HEK293 (cell line): ENCODE measurements at regions not wholly inside any gene's neighbourhood (a gene's known extent, or its start where the extent isn't known, plus 50 kb on each side); places are given as distances from the start of the nearest gene placed in this dataset.

Experiments used
- CTCF ChIA-PET: fragments of 350-600 bp; formaldehyde crosslinking; extraction: SDS; loops from one replicate; lab custom pipeline; 2021; ENCODE audit warnings: antibody characterized with exemption; lab: Yijun Ruan, JAX
- POLR2A ChIA-PET: fragments of 300-600 bp; formaldehyde crosslinking; extraction: SDS; loops from one replicate; lab custom pipeline; 2020; ENCODE audit warnings: antibody characterized with exemption, inconsistent platforms; lab: Yijun Ruan, JAX
- H3K27ac ChIP-seq: fragments of 200-500 bp; sonication (Bioruptor generic); 2 replicates; pipeline ENCODE4 v1.5.1; 2014; ENCODE audit warnings: low read depth, low read length, control low read depth, inconsistent platforms; ENCODE audit errors: extremely low read depth
- H3K36me3 ChIP-seq, 2 experiments: fragments of 200-500 bp in 1 of 2; sonication (Bioruptor generic) in 1 of 2; 1 replicate in 1 of 2; 2 replicates in 1 of 2; pipeline ENCODE4 v1.5.1; 2014 to 2017; ENCODE audit warnings: inconsistent platforms in 2 of 2, low read length in 2 of 2; ENCODE audit not compliant: control insufficient read depth in 2 of 2, insufficient read depth in 1 of 2
- H3K4me1 ChIP-seq: fragments of 200-500 bp; sonication (Bioruptor generic); 2 replicates; pipeline ENCODE4 v1.5.1; 2014; ENCODE audit warnings: mild to moderate bottlenecking, low read length, inconsistent platforms; ENCODE audit not compliant: control insufficient read depth, insufficient read depth
- H3K4me3 ChIP-seq: 2 replicates; pipeline ENCODE4 v1.5.1; 2011; ENCODE audit warnings: low read depth, mild to moderate bottlenecking, control low read depth, low read length, moderate library complexity
- H3K9me3 ChIP-seq: fragments of 200-500 bp; sonication (Bioruptor generic); 2 replicates; pipeline ENCODE4 v1.5.1; 2014; ENCODE audit warnings: low read depth, low read length, inconsistent platforms; ENCODE audit not compliant: control insufficient read depth, insufficient read depth
- GLI4 ChIP-seq: fragments of 450-650 bp; formaldehyde crosslinking; IDR thresholded peaks from 2 replicates; pipeline ENCODE4 v1.5.1; 2016; ENCODE audit warnings: missing biosample characterization, missing genetic modification characterization
- GLIS1 ChIP-seq: fragments of 450-650 bp; formaldehyde crosslinking; IDR thresholded peaks from 2 replicates; pipeline ENCODE4 v1.5.1; 2016; ENCODE audit warnings: missing biosample characterization, missing genetic modification characterization
- IKZF3 ChIP-seq: fragments of 450-650 bp; IDR thresholded peaks from 2 replicates; pipeline ENCODE4 v1.5.0; 2018; ENCODE audit warnings: missing biosample characterization, mild to moderate bottlenecking, missing genetic modification characterization, moderate library complexity
- PRDM1 ChIP-seq: fragments of 450-650 bp; formaldehyde crosslinking; IDR thresholded peaks from 2 replicates; pipeline ENCODE4; 2016; ENCODE audit warnings: missing biosample characterization, missing genetic modification characterization
- TRIM28 ChIP-seq: IDR thresholded peaks from 2 replicates; pipeline ENCODE4 v1.6.1; 2011; ENCODE audit warnings: low read length, control low read depth, borderline replicate concordance
- ZBTB44 ChIP-seq: fragments of 450-650 bp; IDR thresholded peaks from 2 replicates; pipeline ENCODE4 v1.5.1; 2018; ENCODE audit warnings: missing biosample characterization, mild to moderate bottlenecking, missing genetic modification characterization
- ZBTB6 ChIP-seq: fragments of 450-650 bp; formaldehyde crosslinking; IDR thresholded peaks from 2 replicates; pipeline ENCODE4 v1.5.1; 2017; ENCODE audit warnings: missing biosample characterization, missing genetic modification characterization
- ZNF112 ChIP-seq: fragments of 450-650 bp; formaldehyde crosslinking; IDR thresholded peaks from 2 replicates; pipeline ENCODE4 v1.5.0; 2017; ENCODE audit warnings: missing biosample characterization, missing genetic modification characterization
- ZNF155 ChIP-seq: fragments of 450-650 bp; formaldehyde crosslinking; IDR thresholded peaks from 2 replicates; pipeline ENCODE4 v1.5.1; 2016; ENCODE audit warnings: missing biosample characterization, missing genetic modification characterization
- ZNF16 ChIP-seq: fragments of 450-650 bp; formaldehyde crosslinking; IDR thresholded peaks from 2 replicates; pipeline ENCODE4 v1.5.1; 2016; ENCODE audit warnings: low read depth, missing biosample characterization, missing genetic modification characterization
- ZNF214 ChIP-seq: fragments of 450-650 bp; formaldehyde crosslinking; IDR thresholded peaks from 2 replicates; pipeline ENCODE4 v1.5.1; 2017; ENCODE audit warnings: missing biosample characterization, mild to moderate bottlenecking, missing genetic modification characterization, borderline replicate concordance
- ZNF223 ChIP-seq: fragments of 450-650 bp; formaldehyde crosslinking; IDR thresholded peaks from 2 replicates; pipeline ENCODE4 v1.5.1; 2016; ENCODE audit warnings: missing biosample characterization, missing genetic modification characterization
- ZNF48 ChIP-seq: fragments of 450-650 bp; formaldehyde crosslinking; IDR thresholded peaks from 2 replicates; pipeline ENCODE4 v1.5.1; 2016; ENCODE audit warnings: missing biosample characterization, missing genetic modification characterization
- ZNF555 ChIP-seq: fragments of 450-650 bp; formaldehyde crosslinking; conservative IDR thresholded peaks from 2 replicates; pipeline ENCODE4 v1.5.1; 2017; ENCODE audit warnings: missing biosample characterization, mild to moderate bottlenecking, missing genetic modification characterization, inconsistent platforms
- ZNF830 ChIP-seq: fragments of 450-650 bp; IDR thresholded peaks from 2 replicates; pipeline ENCODE4 v1.5.0; 2018; ENCODE audit warnings: missing biosample characterization, missing genetic modification characterization, low read depth, mild to moderate bottlenecking, moderate library complexity
- TF ChIP-seq, protein P1 (sequence below): fragments of 450-650 bp; formaldehyde crosslinking; IDR thresholded peaks from 2 replicates; pipeline ENCODE4 v1.5.1; 2017; ENCODE audit warnings: missing biosample characterization, mild to moderate bottlenecking, missing genetic modification characterization, moderate library complexity
- TF ChIP-seq, protein P2 (sequence below): fragments of 450-650 bp; formaldehyde crosslinking; IDR thresholded peaks from 2 replicates; pipeline ENCODE4 v1.5.1; 2016; ENCODE audit warnings: missing biosample characterization, missing genetic modification characterization

- no peak overlapping the region for H3K4me3 ChIP-seq
- no peaks in the 10 kb centered on the region for H3K36me3 ChIP-seq
- no peaks in the 10 kb centered on the region for H3K4me1 ChIP-seq
- CTCF ChIA-PET = interaction anchor here (0.7 kb wide), 1 partner anchor 131 kb away, joined by 3 read pairs; no protein-coding TSS in a partner anchor
- no peaks in the 10 kb centered on the region for H3K9me3 ChIP-seq
- POLR2A ChIA-PET = no interaction called here
- TF ChIP-seq IKZF3 (no peak), GLI4 (tag by site-specific recombination) (no peak), ZBTB6 (tag by site-specific recombination) (no peak), ZNF155 (tag by site-specific recombination) (no peak), ZBTB44 (no peak), ZNF555 (tag by site-specific recombination) (no peak), ZNF16 (tag by site-specific recombination) (no peak), ZNF830 (tag by site-specific recombination) (no peak), PRDM1 (no peak), ZNF48 (no peak), ZNF112 (no peak), ZNF214 (no peak), TRIM28 (no peak)
- TF ChIP-seq, protein P1, sequence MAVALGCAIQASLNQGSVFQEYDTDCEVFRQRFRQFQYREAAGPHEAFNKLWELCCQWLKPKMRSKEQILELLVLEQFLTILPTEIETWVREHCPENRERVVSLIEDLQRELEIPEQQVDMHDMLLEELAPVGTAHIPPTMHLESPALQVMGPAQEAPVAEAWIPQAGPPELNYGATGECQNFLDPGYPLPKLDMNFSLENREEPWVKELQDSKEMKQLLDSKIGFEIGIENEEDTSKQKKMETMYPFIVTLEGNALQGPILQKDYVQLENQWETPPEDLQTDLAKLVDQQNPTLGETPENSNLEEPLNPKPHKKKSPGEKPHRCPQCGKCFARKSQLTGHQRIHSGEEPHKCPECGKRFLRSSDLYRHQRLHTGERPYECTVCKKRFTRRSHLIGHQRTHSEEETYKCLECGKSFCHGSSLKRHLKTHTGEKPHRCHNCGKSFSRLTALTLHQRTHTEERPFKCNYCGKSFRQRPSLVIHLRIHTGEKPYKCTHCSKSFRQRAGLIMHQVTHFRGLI (tag by site-specific recombination) = no peak
- TF ChIP-seq, protein P2, sequence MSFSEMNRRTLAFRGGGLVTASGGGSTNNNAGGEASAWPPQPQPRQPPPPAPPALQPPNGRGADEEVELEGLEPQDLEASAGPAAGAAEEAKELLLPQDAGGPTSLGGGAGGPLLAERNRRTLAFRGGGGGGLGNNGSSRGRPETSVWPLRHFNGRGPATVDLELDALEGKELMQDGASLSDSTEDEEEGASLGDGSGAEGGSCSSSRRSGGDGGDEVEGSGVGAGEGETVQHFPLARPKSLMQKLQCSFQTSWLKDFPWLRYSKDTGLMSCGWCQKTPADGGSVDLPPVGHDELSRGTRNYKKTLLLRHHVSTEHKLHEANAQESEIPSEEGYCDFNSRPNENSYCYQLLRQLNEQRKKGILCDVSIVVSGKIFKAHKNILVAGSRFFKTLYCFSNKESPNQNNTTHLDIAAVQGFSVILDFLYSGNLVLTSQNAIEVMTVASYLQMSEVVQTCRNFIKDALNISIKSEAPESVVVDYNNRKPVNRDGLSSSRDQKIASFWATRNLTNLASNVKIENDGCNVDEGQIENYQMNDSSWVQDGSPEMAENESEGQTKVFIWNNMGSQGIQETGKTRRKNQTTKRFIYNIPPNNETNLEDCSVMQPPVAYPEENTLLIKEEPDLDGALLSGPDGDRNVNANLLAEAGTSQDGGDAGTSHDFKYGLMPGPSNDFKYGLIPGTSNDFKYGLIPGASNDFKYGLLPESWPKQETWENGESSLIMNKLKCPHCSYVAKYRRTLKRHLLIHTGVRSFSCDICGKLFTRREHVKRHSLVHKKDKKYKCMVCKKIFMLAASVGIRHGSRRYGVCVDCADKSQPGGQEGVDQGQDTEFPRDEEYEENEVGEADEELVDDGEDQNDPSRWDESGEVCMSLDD (tag by site-specific recombination) = no peak
- no peak overlapping the region for H3K27ac ChIP-seq
These were observed 140.3 kb upstream of the CSF3R start for GRCh38 chr1:36622741-36623648.

GRCh38 chr1:36621531-36621930 is 138.8 kb upstream of the CSF3R start:
- no peak overlapping the region for H3K4me3 ChIP-seq
- H3K9me3 ChIP-seq = no peaks in the 10 kb centered on the region
- no peaks in the 10 kb centered on the region for H3K4me1 ChIP-seq
- no peak overlapping the region for H3K27ac ChIP-seq
- POLR2A ChIA-PET = no interaction called here
- TF ChIP-seq ZNF223 = no peak
- 0 out of 2 replicates have a peak, but pooled peaks have one; percentile 9 for TF ChIP-seq GLIS1 (tag by site-specific recombination)
- TF ChIP-seq, all 188 proteins: peak for 1
- H3K36me3 ChIP-seq = no peaks in the 10 kb centered on the region
- CTCF ChIA-PET = interaction anchor here (0.9 kb wide), 1 partner anchor 11 kb away, joined by 3 read pairs; no protein-coding TSS in a partner anchor
